ENCODE measurements at regions not wholly inside any gene's neighbourhood (a gene's known extent, or its start where the extent isn't known, plus 50 kb on each side); places are given as distances from the start of the nearest gene placed in this dataset.

- H3K4me1 ChIP-seq, result no peaks in the 10 kb centered on the region
- DNase-seq, result no peak
- H3K4me3 ChIP-seq, result no peak overlapping the region
- WGBS, 2 donors, result 68 to 71% methylated on average over 11 of the region's 11 CpGs
- intact Hi-C loops (cut with DNase I; ENCODE audit: low total_unique reads), result no loop called here
- H3K36me3 ChIP-seq (ENCODE audit: low read depth, missing control alignments), result no peaks in the 10 kb centered on the region
- H3K27ac ChIP-seq, result no peak overlapping the region
- H3K9me3 ChIP-seq, result no peaks in the 10 kb centered on the region
- TF ChIP-seq POLR2A (IDR thresholded peaks at IDR 0.05), result no peak
- no peak for TF ChIP-seq CTCF (IDR thresholded peaks at IDR 0.05)
- no peaks in the 10 kb centered on the region for H3K27me3 ChIP-seq
Observed at GRCh38 chr13:102968572-102969228, 97.5 kb downstream of the SLC10A2 start.

- no peak for TF ChIP-seq POLR2A (IDR thresholded peaks at IDR 0.05)
- no peak for TF ChIP-seq CTCF (IDR thresholded peaks at IDR 0.05)
- H3K4me1 ChIP-seq, result no peaks in the 10 kb centered on the region
- H3K4me3 ChIP-seq, result no peak overlapping the region
- 66 to 67% methylated on average over 2 of the region's 2 CpGs for WGBS, 2 donors
- DNase-seq, result no peak
- H3K27me3 ChIP-seq, result no peaks in the 10 kb centered on the region
- H3K9me3 ChIP-seq, result no peaks in the 10 kb centered on the region
- H3K27ac ChIP-seq, result no peak overlapping the region
- intact Hi-C loops (cut with DNase I; ENCODE audit: low total_unique reads), result no loop called here
- no peaks in the 10 kb centered on the region for H3K36me3 ChIP-seq (ENCODE audit: low read depth, missing control alignments)
Observed at GRCh38 chr13:102965802-102966201, 100.4 kb downstream of the SLC10A2 start.

DNA sequence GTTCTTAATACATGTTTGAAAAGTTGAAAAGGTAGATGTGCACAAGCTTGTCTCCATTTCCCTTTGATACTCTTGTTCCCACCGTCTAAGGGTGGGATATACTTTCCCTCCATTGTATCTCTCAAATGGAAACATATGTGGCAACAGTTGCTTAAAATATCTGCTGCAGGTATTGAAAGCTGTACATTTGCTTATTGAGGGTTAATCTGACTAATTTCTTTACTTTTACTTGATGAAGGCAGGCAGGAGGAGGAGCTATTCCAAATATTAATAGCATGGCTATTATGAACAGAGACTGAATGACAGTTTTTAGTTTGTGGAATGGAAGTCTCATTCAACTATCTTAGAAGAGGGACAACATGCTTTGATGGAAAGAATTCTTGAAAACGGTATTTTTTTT is 103.8 kb downstream of the SLC10A2 start:
- no peak for TF ChIP-seq POLR2A (IDR thresholded peaks at IDR 0.05)
- TF ChIP-seq CTCF (IDR thresholded peaks at IDR 0.05), result no peak
- intact Hi-C loops (cut with DNase I; ENCODE audit: low total_unique reads), result no loop called here
- WGBS, 2 donors, result 58 to 74% methylated on average over 2 of the region's 2 CpGs

GRCh38 chr13:102960959-102961358 is 105.3 kb downstream of the SLC10A2 start:
- Histone ChIP-seq H3K9me3 (no peaks in the 10 kb centered on the region), H3K4me3 (no peak overlapping the region), H3K27me3 (no peaks in the 10 kb centered on the region), H3K36me3 (ENCODE audit: low read depth, missing control alignments) (no peaks in the 10 kb centered on the region), H3K27ac (no peak overlapping the region), H3K4me1 (no peaks in the 10 kb centered on the region)
- intact Hi-C loops (cut with DNase I; ENCODE audit: low total_unique reads), result no loop called here
- TF ChIP-seq CTCF (IDR thresholded peaks at IDR 0.05) (no peak), POLR2A (IDR thresholded peaks at IDR 0.05) (no peak)
- DNase-seq, result no peak
- 85 to 89% methylated on average over 4 of the region's 4 CpGs for WGBS, 2 donors

More for the DNA sequence above, 103.8 kb downstream of the SLC10A2 start:
- Histone ChIP-seq H3K36me3 (ENCODE audit: low read depth, missing control alignments) (no peaks in the 10 kb centered on the region), H3K9me3 (no peaks in the 10 kb centered on the region), H3K4me1 (no peaks in the 10 kb centered on the region), H3K4me3 (no peak overlapping the region), H3K27ac (no peak overlapping the region), H3K27me3 (no peaks in the 10 kb centered on the region)
- DNase-seq, result no peak

- no peaks in the 10 kb centered on the region for H3K27me3 ChIP-seq
- intact Hi-C loops (cut with DNase I; ENCODE audit: low total_unique reads), result no loop called here
- no peak for DNase-seq
- H3K4me3 ChIP-seq, result no peak overlapping the region
- TF ChIP-seq CTCF (IDR thresholded peaks at IDR 0.05) (no peak), POLR2A (IDR thresholded peaks at IDR 0.05) (no peak)
- H3K27ac ChIP-seq, result no peak overlapping the region
- H3K4me1 ChIP-seq, result no peaks in the 10 kb centered on the region
- no peaks in the 10 kb centered on the region for H3K36me3 ChIP-seq (ENCODE audit: low read depth, missing control alignments)
- WGBS, 2 donors, result 66 to 69% methylated on average over 4 of the region's 4 CpGs
- H3K9me3 ChIP-seq, result no peaks in the 10 kb centered on the region
Observed at GRCh38 chr13:102956449-102956848, 109.8 kb downstream of the SLC10A2 start.
